Liver (tissue), 3 donors: ENCODE measurements at regions not wholly inside any gene's neighbourhood (a gene's known extent, or its start where the extent isn't known, plus 50 kb on each side); places are given as distances from the start of the nearest gene placed in this dataset.

Experiments used
- GABPA ChIP-seq, 2 donors: IDR thresholded peaks in 1 of 2; conservative IDR thresholded peaks in 1 of 2; 2 replicates each; pipeline ENCODE4 v1.6.1; 2016; ENCODE audit warnings: antibody characterized with exemption in 2 of 2, mild to moderate bottlenecking in 1 of 2, moderate library complexity in 1 of 2
- NR2F2 ChIP-seq: IDR thresholded peaks from 2 replicates; pipeline ENCODE4 v1.6.1; 2016; ENCODE audit warnings: antibody characterized with exemption
- RAD21 ChIP-seq, 2 donors: IDR thresholded peaks; 2 replicates each; pipeline ENCODE4 v1.6.1; 2016; ENCODE audit warnings: antibody characterized with exemption in 2 of 2, mild to moderate bottlenecking in 2 of 2
- RXRA ChIP-seq, 2 donors: IDR thresholded peaks; 2 replicates each; pipeline ENCODE4 v1.6.1; 2017 to 2018; ENCODE audit warnings: antibody characterized with exemption in 2 of 2, mild to moderate bottlenecking in 1 of 2
- YY1 ChIP-seq: IDR thresholded peaks from 2 replicates; pipeline ENCODE4 v1.6.1; 2016; ENCODE audit warnings: antibody characterized with exemption, mild to moderate bottlenecking
- TF ChIP-seq, protein P1 (sequence below): fragments of 150-350 bp; IDR thresholded peaks from 2 replicates; pipeline ENCODE4 v1.5.1; 2017; ENCODE audit warnings: improper control_type of control experiment, low read depth, low read length; ENCODE audit not compliant: missing input control
- TF ChIP-seq, protein P2 (sequence below): IDR thresholded peaks from 2 replicates; pipeline ENCODE4 v1.6.1; 2016; ENCODE audit warnings: antibody characterized with exemption
- donor health status: healthy.
- donor health status: healthy.

DNA sequence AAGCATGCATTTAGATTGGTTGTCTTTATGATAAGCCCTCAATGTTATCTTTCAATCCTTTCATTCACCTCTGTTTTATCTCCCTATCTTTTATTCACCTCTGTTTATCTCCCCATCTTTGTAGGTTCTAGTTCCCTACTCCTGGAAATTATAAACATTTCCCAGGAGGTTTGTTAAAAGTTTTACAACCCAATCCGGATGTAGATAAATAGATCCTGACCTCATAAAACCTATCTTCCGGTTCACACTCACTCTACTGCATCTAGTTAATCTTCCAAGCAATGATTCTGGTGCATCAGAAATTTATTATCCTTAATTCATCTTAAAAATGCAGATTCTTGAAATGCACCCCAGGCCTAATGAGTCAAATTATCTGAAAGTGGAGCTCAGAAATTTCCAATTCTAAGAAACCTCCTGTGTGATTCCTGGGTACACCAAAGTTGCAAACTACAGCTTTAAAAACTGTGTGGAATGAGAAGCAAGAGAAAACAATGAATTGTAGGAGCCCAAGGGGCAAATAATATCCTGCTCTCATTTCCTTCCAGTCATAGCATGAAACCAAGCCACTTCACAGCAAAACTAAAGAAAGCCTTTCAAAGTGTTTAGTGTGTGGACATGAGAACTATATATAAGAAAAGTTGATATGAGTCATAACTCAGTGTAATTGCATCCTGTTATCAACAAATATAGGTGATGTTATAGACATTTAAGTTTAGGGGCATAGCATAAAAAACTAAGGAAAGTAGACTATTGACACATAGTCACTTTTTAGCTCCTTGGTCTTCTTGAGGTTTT lies 51.1 kb upstream of the UGT8 start:
- TF ChIP-seq, protein P1, sequence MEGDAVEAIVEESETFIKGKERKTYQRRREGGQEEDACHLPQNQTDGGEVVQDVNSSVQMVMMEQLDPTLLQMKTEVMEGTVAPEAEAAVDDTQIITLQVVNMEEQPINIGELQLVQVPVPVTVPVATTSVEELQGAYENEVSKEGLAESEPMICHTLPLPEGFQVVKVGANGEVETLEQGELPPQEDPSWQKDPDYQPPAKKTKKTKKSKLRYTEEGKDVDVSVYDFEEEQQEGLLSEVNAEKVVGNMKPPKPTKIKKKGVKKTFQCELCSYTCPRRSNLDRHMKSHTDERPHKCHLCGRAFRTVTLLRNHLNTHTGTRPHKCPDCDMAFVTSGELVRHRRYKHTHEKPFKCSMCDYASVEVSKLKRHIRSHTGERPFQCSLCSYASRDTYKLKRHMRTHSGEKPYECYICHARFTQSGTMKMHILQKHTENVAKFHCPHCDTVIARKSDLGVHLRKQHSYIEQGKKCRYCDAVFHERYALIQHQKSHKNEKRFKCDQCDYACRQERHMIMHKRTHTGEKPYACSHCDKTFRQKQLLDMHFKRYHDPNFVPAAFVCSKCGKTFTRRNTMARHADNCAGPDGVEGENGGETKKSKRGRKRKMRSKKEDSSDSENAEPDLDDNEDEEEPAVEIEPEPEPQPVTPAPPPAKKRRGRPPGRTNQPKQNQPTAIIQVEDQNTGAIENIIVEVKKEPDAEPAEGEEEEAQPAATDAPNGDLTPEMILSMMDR, result no peak
- TF ChIP-seq RXRA (IDR thresholded peaks at IDR 0.05) (no peak), YY1 (no peak), NR2F2 (no peak), GABPA (IDR thresholded peaks at IDR 0.05 in 1 of 2, conservative IDR thresholded peaks at IDR 0.05 in 1 of 2) (no peak), RAD21 (IDR thresholded peaks at IDR 0.05) (no peak)
- TF ChIP-seq, protein P2, sequence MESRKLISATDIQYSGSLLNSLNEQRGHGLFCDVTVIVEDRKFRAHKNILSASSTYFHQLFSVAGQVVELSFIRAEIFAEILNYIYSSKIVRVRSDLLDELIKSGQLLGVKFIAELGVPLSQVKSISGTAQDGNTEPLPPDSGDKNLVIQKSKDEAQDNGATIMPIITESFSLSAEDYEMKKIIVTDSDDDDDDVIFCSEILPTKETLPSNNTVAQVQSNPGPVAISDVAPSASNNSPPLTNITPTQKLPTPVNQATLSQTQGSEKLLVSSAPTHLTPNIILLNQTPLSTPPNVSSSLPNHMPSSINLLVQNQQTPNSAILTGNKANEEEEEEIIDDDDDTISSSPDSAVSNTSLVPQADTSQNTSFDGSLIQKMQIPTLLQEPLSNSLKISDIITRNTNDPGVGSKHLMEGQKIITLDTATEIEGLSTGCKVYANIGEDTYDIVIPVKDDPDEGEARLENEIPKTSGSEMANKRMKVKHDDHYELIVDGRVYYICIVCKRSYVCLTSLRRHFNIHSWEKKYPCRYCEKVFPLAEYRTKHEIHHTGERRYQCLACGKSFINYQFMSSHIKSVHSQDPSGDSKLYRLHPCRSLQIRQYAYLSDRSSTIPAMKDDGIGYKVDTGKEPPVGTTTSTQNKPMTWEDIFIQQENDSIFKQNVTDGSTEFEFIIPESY, result no peak
